ENCODE measurements at regions not wholly inside any gene's neighbourhood (a gene's known extent, or its start where the extent isn't known, plus 50 kb on each side); places are given as distances from the start of the nearest gene placed in this dataset.

DNA sequence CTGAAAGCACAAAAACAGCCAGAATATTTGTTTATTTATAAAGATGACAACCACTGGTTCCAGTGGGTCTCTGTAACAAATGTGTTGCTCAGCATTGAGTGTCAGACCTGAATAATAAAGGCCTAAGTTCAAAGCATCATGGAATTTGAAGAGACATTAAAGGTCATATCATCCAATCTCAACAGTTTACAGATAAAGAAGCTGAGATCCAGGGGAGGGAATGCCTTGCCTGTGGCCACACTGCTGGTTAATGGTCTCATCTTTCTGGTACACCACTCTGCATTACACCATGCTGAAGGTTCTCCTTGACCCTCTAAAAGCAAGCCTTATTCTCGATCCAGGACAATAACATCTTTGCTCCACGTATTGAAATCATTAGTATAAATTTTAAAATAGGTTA, 446.5 kb upstream of the ACVR2A start:
- Histone ChIP-seq H2AFZ (ENCODE audit: low read length, unreplicated experiment) (no peak overlapping the region), H3K4me3 (ENCODE audit: low read depth, low read length) (no peak overlapping the region)

GRCh38 chr2:147396890-147397289, 447.9 kb upstream of the ACVR2A start:
- Histone ChIP-seq H3K4me1 (ENCODE audit: control insufficient read depth, insufficient read depth, low read length, unreplicated experiment) (no peaks in the 10 kb centered on the region), H3K36me3 (ENCODE audit: insufficient read depth, low read length) (no peaks in the 10 kb centered on the region), H3K79me2 (ENCODE audit: control insufficient read depth, insufficient read depth, low read length, unreplicated experiment) (no peaks in the 10 kb centered on the region), H3K27ac (ENCODE audit: low read depth, low read length) (no peak overlapping the region), H3K27me3 (ENCODE audit: insufficient read depth, low read length) (no peaks in the 10 kb centered on the region), H2AFZ (ENCODE audit: low read length, unreplicated experiment) (no peak overlapping the region), H3K4me3 (ENCODE audit: low read depth, low read length) (no peak overlapping the region)

More for the DNA sequence above, 446.5 kb upstream of the ACVR2A start:
- Histone ChIP-seq H3K4me1 (ENCODE audit: control insufficient read depth, insufficient read depth, low read length, unreplicated experiment) (no peaks in the 10 kb centered on the region), H3K36me3 (ENCODE audit: insufficient read depth, low read length) (no peaks in the 10 kb centered on the region), H3K27ac (ENCODE audit: low read depth, low read length) (no peak overlapping the region), H3K27me3 (ENCODE audit: insufficient read depth, low read length) (no peaks in the 10 kb centered on the region), H3K79me2 (ENCODE audit: control insufficient read depth, insufficient read depth, low read length, unreplicated experiment) (no peaks in the 10 kb centered on the region)

GRCh38 chr2:147394179-147394790, 450.5 kb upstream of the ACVR2A start:
- H3K79me2 ChIP-seq (ENCODE audit: control insufficient read depth, insufficient read depth, low read length, unreplicated experiment) = no peaks in the 10 kb centered on the region
- no peaks in the 10 kb centered on the region for H3K4me1 ChIP-seq (ENCODE audit: control insufficient read depth, insufficient read depth, low read length, unreplicated experiment)
- no peaks in the 10 kb centered on the region for H3K36me3 ChIP-seq (ENCODE audit: insufficient read depth, low read length)
- H2AFZ ChIP-seq (ENCODE audit: low read length, unreplicated experiment) = no peak overlapping the region
- no peak overlapping the region for H3K27ac ChIP-seq (ENCODE audit: low read depth, low read length)
- H3K27me3 ChIP-seq (ENCODE audit: insufficient read depth, low read length) = no peaks in the 10 kb centered on the region
- no peak overlapping the region for H3K4me3 ChIP-seq (ENCODE audit: low read depth, low read length)

- H3K4me1 ChIP-seq (ENCODE audit: control insufficient read depth, insufficient read depth, low read length, unreplicated experiment) = no peaks in the 10 kb centered on the region
- no peak overlapping the region for H3K27ac ChIP-seq (ENCODE audit: low read depth, low read length)
- no peak overlapping the region for H2AFZ ChIP-seq (ENCODE audit: low read length, unreplicated experiment)
- no peaks in the 10 kb centered on the region for H3K36me3 ChIP-seq (ENCODE audit: insufficient read depth, low read length)
- no peaks in the 10 kb centered on the region for H3K79me2 ChIP-seq (ENCODE audit: control insufficient read depth, insufficient read depth, low read length, unreplicated experiment)
- H3K27me3 ChIP-seq (ENCODE audit: insufficient read depth, low read length) = no peaks in the 10 kb centered on the region
- no peak overlapping the region for H3K4me3 ChIP-seq (ENCODE audit: low read depth, low read length)
Measured at GRCh38 chr2:147392180-147392579, 452.6 kb upstream of the ACVR2A start.

DNA sequence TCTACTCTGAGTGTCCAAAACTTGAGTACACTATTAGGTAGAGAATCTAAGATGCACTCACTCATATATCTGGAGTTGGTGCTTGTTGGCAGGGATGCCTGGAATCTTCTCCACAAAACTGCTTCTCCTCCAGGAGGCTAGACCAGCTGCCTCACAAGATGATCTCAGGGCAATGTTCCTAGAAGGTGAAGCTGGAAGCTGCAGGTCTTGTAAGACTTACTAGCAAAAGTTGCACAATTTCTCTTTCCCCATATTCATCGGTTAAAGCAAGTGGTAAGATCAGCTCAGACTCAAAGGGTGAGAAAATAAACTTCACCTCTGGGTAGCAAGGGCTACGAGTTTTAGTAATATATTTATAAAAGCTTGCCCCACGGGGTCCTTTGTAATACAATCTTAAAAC, 454.4 kb upstream of the ACVR2A start:
- H2AFZ ChIP-seq (ENCODE audit: low read length, unreplicated experiment) = no peak overlapping the region
- H3K36me3 ChIP-seq (ENCODE audit: insufficient read depth, low read length) = no peaks in the 10 kb centered on the region
- H3K4me3 ChIP-seq (ENCODE audit: low read depth, low read length) = no peak overlapping the region
- no peaks in the 10 kb centered on the region for H3K27me3 ChIP-seq (ENCODE audit: insufficient read depth, low read length)
- no peaks in the 10 kb centered on the region for H3K4me1 ChIP-seq (ENCODE audit: control insufficient read depth, insufficient read depth, low read length, unreplicated experiment)
- no peak overlapping the region for H3K27ac ChIP-seq (ENCODE audit: low read depth, low read length)
- H3K79me2 ChIP-seq (ENCODE audit: control insufficient read depth, insufficient read depth, low read length, unreplicated experiment) = no peaks in the 10 kb centered on the region

GRCh38 chr2:147389218-147389617, 455.6 kb upstream of the ACVR2A start:
- Histone ChIP-seq H2AFZ (ENCODE audit: low read length, unreplicated experiment) (no peak overlapping the region), H3K36me3 (ENCODE audit: insufficient read depth, low read length) (no peaks in the 10 kb centered on the region), H3K4me3 (ENCODE audit: low read depth, low read length) (no peak overlapping the region), H3K4me1 (ENCODE audit: control insufficient read depth, insufficient read depth, low read length, unreplicated experiment) (no peaks in the 10 kb centered on the region), H3K79me2 (ENCODE audit: control insufficient read depth, insufficient read depth, low read length, unreplicated experiment) (no peaks in the 10 kb centered on the region), H3K27me3 (ENCODE audit: insufficient read depth, low read length) (no peaks in the 10 kb centered on the region), H3K27ac (ENCODE audit: low read depth, low read length) (no peak overlapping the region)

DNA sequence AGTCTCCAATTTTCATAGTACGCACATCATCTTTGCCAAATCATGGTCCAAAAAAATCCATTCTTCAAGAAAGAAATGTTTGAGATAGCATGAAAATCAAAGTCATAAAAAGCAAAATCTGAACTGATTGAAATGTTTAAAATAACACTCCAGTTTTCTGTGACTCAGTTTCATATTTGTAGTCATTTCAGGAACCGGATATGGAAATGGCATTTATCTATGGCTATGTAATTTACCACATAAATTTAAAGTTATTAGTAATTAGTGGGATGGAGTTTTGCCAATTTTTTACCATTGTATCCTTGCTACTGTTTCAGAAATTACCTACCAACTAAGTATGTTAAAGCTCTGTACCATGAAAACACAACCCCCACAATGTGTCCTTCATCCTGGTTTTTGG, 456.6 kb upstream of the ACVR2A start:
- Histone ChIP-seq H3K27me3 (ENCODE audit: insufficient read depth, low read length) (no peaks in the 10 kb centered on the region), H3K79me2 (ENCODE audit: control insufficient read depth, insufficient read depth, low read length, unreplicated experiment) (no peaks in the 10 kb centered on the region), H3K27ac (ENCODE audit: low read depth, low read length) (no peak overlapping the region), H3K4me1 (ENCODE audit: control insufficient read depth, insufficient read depth, low read length, unreplicated experiment) (no peaks in the 10 kb centered on the region), H3K36me3 (ENCODE audit: insufficient read depth, low read length) (no peaks in the 10 kb centered on the region), H2AFZ (ENCODE audit: low read length, unreplicated experiment) (no peak overlapping the region), H3K4me3 (ENCODE audit: low read depth, low read length) (no peak overlapping the region)

DNA sequence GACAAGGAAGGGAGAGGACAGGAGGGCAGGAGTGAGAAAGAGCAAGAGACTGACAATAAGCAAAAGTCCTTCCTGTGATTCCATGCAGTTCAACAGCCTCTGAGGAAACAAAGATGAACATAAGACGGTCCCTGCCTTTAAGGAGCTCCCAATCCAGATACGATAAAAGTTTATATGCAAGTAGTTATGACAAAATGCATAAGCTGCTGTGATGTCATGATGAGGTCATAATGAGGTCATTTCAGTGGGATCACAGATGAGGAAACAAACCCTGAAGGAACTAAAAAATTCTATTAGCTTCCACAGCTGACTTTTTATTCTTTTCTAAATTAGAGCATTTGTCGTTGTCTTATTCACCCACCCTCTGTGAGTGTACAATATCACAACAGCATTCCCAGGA, 458.5 kb upstream of the ACVR2A start:
- no peaks in the 10 kb centered on the region for H3K36me3 ChIP-seq (ENCODE audit: insufficient read depth, low read length)
- no peaks in the 10 kb centered on the region for H3K79me2 ChIP-seq (ENCODE audit: control insufficient read depth, insufficient read depth, low read length, unreplicated experiment)
- no peaks in the 10 kb centered on the region for H3K4me1 ChIP-seq (ENCODE audit: control insufficient read depth, insufficient read depth, low read length, unreplicated experiment)
- no peak overlapping the region for H2AFZ ChIP-seq (ENCODE audit: low read length, unreplicated experiment)
- H3K4me3 ChIP-seq (ENCODE audit: low read depth, low read length) = no peak overlapping the region
- H3K27me3 ChIP-seq (ENCODE audit: insufficient read depth, low read length) = no peaks in the 10 kb centered on the region
- H3K27ac ChIP-seq (ENCODE audit: low read depth, low read length) = no peak overlapping the region

DNA sequence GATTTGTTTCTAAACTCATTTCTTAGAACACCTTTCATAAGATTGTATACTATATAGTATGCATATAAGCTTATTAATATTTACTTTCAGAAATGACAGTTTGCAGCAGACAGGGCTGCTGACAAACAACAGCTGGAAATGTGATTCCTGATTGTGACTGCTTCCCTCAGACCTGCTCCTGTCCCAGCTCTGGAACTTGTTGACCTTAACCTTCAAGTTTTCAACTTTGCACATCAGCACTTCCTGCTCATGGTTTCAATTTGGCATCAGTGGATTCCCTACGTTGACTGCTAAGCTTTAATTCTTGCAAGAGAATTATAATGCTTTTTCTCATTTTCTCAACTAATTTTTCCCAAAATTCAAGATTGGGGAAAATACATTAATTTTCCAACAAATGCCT, 459.2 kb upstream of the ACVR2A start:
- Histone ChIP-seq H3K4me1 (ENCODE audit: control insufficient read depth, insufficient read depth, low read length, unreplicated experiment) (no peaks in the 10 kb centered on the region), H3K36me3 (ENCODE audit: insufficient read depth, low read length) (no peaks in the 10 kb centered on the region), H3K79me2 (ENCODE audit: control insufficient read depth, insufficient read depth, low read length, unreplicated experiment) (no peaks in the 10 kb centered on the region), H2AFZ (ENCODE audit: low read length, unreplicated experiment) (no peak overlapping the region), H3K4me3 (ENCODE audit: low read depth, low read length) (no peak overlapping the region), H3K27me3 (ENCODE audit: insufficient read depth, low read length) (no peaks in the 10 kb centered on the region), H3K27ac (ENCODE audit: low read depth, low read length) (no peak overlapping the region)

DNA sequence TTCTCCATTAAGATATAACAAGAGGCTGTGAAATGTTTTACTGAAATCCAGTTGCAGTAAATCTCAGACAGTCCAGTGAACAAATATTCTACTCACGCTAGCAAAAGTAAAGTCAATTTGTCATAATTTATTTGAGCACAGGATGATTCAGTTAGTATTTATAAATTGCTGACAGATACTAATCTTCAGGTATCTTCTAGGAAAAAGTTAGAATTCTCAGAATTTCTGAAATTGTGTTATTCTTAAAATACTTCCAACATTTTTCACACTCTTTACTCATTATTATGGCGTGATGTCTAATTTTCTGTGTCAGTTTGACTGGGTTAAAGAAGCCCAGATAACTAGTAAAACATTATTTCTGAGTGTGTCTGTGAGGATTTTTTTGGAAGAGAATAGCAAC, 460.2 kb upstream of the ACVR2A start:
- Histone ChIP-seq H3K4me3 (ENCODE audit: low read depth, low read length) (no peak overlapping the region), H2AFZ (ENCODE audit: low read length, unreplicated experiment) (no peak overlapping the region), H3K4me1 (ENCODE audit: control insufficient read depth, insufficient read depth, low read length, unreplicated experiment) (no peaks in the 10 kb centered on the region), H3K79me2 (ENCODE audit: control insufficient read depth, insufficient read depth, low read length, unreplicated experiment) (no peaks in the 10 kb centered on the region), H3K27me3 (ENCODE audit: insufficient read depth, low read length) (no peaks in the 10 kb centered on the region), H3K27ac (ENCODE audit: low read depth, low read length) (no peak overlapping the region), H3K36me3 (ENCODE audit: insufficient read depth, low read length) (no peaks in the 10 kb centered on the region)

GRCh38 chr2:147382322-147382948, 462.4 kb upstream of the ACVR2A start:
- Histone ChIP-seq H3K27me3 (ENCODE audit: insufficient read depth, low read length) (no peaks in the 10 kb centered on the region), H3K4me3 (ENCODE audit: low read depth, low read length) (no peak overlapping the region), H3K27ac (ENCODE audit: low read depth, low read length) (no peak overlapping the region), H2AFZ (ENCODE audit: low read length, unreplicated experiment) (no peak overlapping the region), H3K79me2 (ENCODE audit: control insufficient read depth, insufficient read depth, low read length, unreplicated experiment) (no peaks in the 10 kb centered on the region), H3K36me3 (ENCODE audit: insufficient read depth, low read length) (no peaks in the 10 kb centered on the region), H3K4me1 (ENCODE audit: control insufficient read depth, insufficient read depth, low read length, unreplicated experiment) (no peaks in the 10 kb centered on the region)
